ENCODE measurements at regions not wholly inside any gene's neighbourhood (a gene's known extent, or its start where the extent isn't known, plus 50 kb on each side); places are given as distances from the start of the nearest gene placed in this dataset.

DNA sequence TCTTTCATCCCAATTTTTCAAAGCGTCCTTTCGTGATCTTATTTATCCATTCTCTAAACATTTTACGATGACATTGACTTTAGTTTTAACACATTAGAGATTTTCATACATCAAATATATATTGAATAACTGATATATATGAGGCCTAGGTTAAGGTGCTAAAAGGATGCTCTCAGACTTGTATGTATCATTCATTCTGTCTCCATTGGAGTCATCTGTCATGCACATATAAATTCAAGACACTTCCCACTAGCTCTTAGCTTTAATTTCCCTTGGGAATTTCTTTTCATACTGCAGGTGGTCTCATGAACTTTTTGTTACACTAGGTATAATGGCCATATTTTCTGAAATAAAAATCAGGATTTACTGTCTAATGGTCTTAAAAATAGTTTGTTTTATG is 635.8 kb upstream of the C9orf72 start:
- H3K36me3 ChIP-seq (replicated peaks; ENCODE audit: low read depth, low read length), result no peaks in the 10 kb centered on the region
- no peak overlapping the region for H3K4me3 ChIP-seq (ENCODE audit: low read length)
- no peak overlapping the region for H3K27ac ChIP-seq (ENCODE audit: low read length)
- H4K20me1 ChIP-seq (ENCODE audit: insufficient read depth, low read length), result no peaks in the 10 kb centered on the region
- no peak overlapping the region for H2AFZ ChIP-seq (ENCODE audit: low read depth, low read length)
- no peaks in the 10 kb centered on the region for H3K9me3 ChIP-seq (ENCODE audit: insufficient read depth, low read length)
- H3K27me3 ChIP-seq (ENCODE audit: low read depth, low read length), result no peaks in the 10 kb centered on the region
- no peak overlapping the region for H3K4me2 ChIP-seq (ENCODE audit: low read length)
- no peaks in the 10 kb centered on the region for H3K4me1 ChIP-seq (ENCODE audit: low read length)
- no peaks in the 10 kb centered on the region for H3K79me2 ChIP-seq (ENCODE audit: low read length)
- no peak for TF ChIP-seq EZH2phosphoT487 (IDR thresholded peaks at IDR 0.05; ENCODE audit: low read depth)
- TF ChIP-seq, protein P1, sequence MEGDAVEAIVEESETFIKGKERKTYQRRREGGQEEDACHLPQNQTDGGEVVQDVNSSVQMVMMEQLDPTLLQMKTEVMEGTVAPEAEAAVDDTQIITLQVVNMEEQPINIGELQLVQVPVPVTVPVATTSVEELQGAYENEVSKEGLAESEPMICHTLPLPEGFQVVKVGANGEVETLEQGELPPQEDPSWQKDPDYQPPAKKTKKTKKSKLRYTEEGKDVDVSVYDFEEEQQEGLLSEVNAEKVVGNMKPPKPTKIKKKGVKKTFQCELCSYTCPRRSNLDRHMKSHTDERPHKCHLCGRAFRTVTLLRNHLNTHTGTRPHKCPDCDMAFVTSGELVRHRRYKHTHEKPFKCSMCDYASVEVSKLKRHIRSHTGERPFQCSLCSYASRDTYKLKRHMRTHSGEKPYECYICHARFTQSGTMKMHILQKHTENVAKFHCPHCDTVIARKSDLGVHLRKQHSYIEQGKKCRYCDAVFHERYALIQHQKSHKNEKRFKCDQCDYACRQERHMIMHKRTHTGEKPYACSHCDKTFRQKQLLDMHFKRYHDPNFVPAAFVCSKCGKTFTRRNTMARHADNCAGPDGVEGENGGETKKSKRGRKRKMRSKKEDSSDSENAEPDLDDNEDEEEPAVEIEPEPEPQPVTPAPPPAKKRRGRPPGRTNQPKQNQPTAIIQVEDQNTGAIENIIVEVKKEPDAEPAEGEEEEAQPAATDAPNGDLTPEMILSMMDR (IDR thresholded peaks at IDR 0.05; ENCODE audit: low read depth, low read length), result no peak
- no peak overlapping the region for H3K9ac ChIP-seq (ENCODE audit: low read length)

DNA sequence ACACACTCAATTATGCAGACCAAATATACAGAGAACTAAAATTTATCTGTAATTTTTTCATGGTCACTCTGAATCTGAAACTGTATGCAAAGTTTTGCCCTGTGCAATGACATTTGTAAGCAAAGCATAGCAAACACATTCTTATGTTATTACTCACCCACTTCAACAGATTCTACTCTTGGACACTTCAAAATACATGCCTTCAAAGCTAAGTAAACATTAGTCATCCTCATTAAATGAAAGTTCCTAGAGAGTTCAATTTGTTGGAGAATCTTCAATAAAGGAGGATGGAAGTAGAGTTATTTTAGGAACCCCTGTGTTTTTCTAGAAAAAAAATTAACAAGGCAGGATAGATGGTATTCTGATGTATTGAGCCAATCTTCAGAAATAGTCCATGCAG is 639.7 kb upstream of the C9orf72 start:
- Histone ChIP-seq H2AFZ (ENCODE audit: low read depth, low read length) (no peak overlapping the region), H4K20me1 (ENCODE audit: insufficient read depth, low read length) (no peaks in the 10 kb centered on the region), H3K27me3 (ENCODE audit: low read depth, low read length) (no peaks in the 10 kb centered on the region), H3K4me3 (ENCODE audit: low read length) (no peak overlapping the region), H3K79me2 (ENCODE audit: low read length) (no peaks in the 10 kb centered on the region), H3K9ac (ENCODE audit: low read length) (no peak overlapping the region), H3K36me3 (replicated peaks; ENCODE audit: low read depth, low read length) (no peaks in the 10 kb centered on the region), H3K9me3 (ENCODE audit: insufficient read depth, low read length) (no peaks in the 10 kb centered on the region), H3K4me1 (ENCODE audit: low read length) (no peaks in the 10 kb centered on the region), H3K4me2 (ENCODE audit: low read length) (no peak overlapping the region), H3K27ac (ENCODE audit: low read length) (no peak overlapping the region)
- TF ChIP-seq EZH2phosphoT487 (IDR thresholded peaks at IDR 0.05; ENCODE audit: low read depth), result no peak
- TF ChIP-seq, protein P1 (IDR thresholded peaks at IDR 0.05; ENCODE audit: low read depth, low read length), result no peak

DNA sequence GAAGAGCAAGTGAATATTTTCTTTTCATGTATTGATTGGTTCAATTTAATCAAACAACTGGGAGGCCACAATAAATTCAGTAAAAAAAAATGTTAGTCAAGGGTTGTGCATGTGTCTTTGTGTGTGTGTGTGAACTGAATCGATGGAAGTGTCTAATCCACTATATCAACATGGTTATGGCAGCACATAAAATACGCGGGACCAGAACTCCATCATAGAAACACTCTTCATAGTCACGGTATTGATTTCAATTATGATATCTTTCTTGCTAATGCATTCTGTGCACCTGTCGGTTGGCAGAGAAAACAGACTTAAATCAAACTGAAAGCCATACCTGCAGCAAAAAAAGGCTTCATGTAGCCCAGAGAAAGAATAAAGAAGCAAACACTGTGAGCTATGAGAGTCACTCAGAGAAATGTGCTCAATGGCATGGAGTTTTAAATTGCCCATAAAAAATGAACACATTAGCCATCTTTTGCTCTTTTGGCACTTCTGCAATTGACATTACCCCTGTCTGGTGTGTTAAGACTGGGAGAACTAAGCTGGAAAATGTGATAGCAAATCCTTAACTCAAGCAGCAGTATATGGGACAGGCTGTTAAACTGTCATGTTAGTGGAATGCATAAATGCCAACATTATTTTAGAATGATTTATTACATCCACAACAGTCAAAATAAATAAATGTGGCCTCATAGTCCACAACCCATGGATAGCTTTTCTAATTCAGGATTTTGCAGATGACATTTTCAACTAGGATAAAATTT is 642.4 kb upstream of the C9orf72 start:
- no peak overlapping the region for H3K9ac ChIP-seq (ENCODE audit: low read length)
- H3K27ac ChIP-seq (ENCODE audit: low read length), result no peak overlapping the region
- no peaks in the 10 kb centered on the region for H3K27me3 ChIP-seq (ENCODE audit: low read depth, low read length)
- H3K9me3 ChIP-seq (ENCODE audit: insufficient read depth, low read length), result no peaks in the 10 kb centered on the region
- no peaks in the 10 kb centered on the region for H3K79me2 ChIP-seq (ENCODE audit: low read length)
- TF ChIP-seq, protein P1 (IDR thresholded peaks at IDR 0.05; ENCODE audit: low read depth, low read length), result no peak
- no peak for TF ChIP-seq EZH2phosphoT487 (IDR thresholded peaks at IDR 0.05; ENCODE audit: low read depth)
- no peaks in the 10 kb centered on the region for H3K4me1 ChIP-seq (ENCODE audit: low read length)
- H3K4me2 ChIP-seq (ENCODE audit: low read length), result no peak overlapping the region
- H3K4me3 ChIP-seq (ENCODE audit: low read length), result no peak overlapping the region
- H4K20me1 ChIP-seq (ENCODE audit: insufficient read depth, low read length), result no peaks in the 10 kb centered on the region
- H2AFZ ChIP-seq (ENCODE audit: low read depth, low read length), result no peak overlapping the region
- no peaks in the 10 kb centered on the region for H3K36me3 ChIP-seq (replicated peaks; ENCODE audit: low read depth, low read length)

DNA sequence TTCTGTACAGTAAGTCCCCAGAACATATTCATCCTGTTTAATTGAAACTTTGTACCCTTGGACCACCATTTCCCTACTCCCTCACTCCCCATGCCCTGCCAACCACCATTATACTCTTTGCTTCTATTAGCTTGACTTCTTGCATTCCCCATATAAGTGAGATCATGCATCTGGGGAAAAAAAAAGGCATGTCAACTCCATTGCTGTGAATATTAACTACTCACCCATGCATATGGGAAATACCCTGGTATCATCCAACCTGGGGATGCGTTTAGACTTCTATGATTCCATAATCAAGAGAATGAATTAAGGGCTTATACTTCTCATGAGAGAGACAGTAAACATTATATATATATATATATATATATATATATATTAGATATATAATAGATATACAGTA is 659.4 kb upstream of the C9orf72 start:
- Histone ChIP-seq H3K36me3 (replicated peaks; ENCODE audit: low read depth, low read length) (no peaks in the 10 kb centered on the region), H3K27ac (ENCODE audit: low read length) (no peak overlapping the region), H3K4me1 (ENCODE audit: low read length) (no peaks in the 10 kb centered on the region), H3K79me2 (ENCODE audit: low read length) (no peaks in the 10 kb centered on the region), H3K27me3 (ENCODE audit: low read depth, low read length) (no peaks in the 10 kb centered on the region), H2AFZ (ENCODE audit: low read depth, low read length) (no peak overlapping the region), H3K9ac (ENCODE audit: low read length) (no peak overlapping the region), H4K20me1 (ENCODE audit: insufficient read depth, low read length) (no peaks in the 10 kb centered on the region), H3K4me3 (ENCODE audit: low read length) (no peak overlapping the region), H3K9me3 (ENCODE audit: insufficient read depth, low read length) (no peaks in the 10 kb centered on the region), H3K4me2 (ENCODE audit: low read length) (no peak overlapping the region)
- TF ChIP-seq EZH2phosphoT487 (IDR thresholded peaks at IDR 0.05; ENCODE audit: low read depth), result no peak
- TF ChIP-seq, protein P1 (IDR thresholded peaks at IDR 0.05; ENCODE audit: low read depth, low read length), result no peak
